NK-92 (cell line): ENCODE measurements at regions not wholly inside any gene's neighbourhood (a gene's known extent, or its start where the extent isn't known, plus 50 kb on each side); places are given as distances from the start of the nearest gene placed in this dataset.

Source experiments
- DNase-seq: peaks from one replicate; lab custom pipeline; 2025; ENCODE audit not compliant: unreplicated experiment; lab: John Stamatoyannopoulos, UW

GRCh38 chr6:154561750-154562149 lies 51.3 kb upstream of the CNKSR3 start:
- no peak for DNase-seq

- DNase-seq = no peak
Measured at GRCh38 chr6:154565331-154565730, 54.8 kb upstream of the CNKSR3 start.

GRCh38 chr6:154566866-154567265 lies 56.4 kb upstream of the CNKSR3 start:
- no peak for DNase-seq

GRCh38 chr6:154567695-154568220 lies 57.3 kb upstream of the CNKSR3 start:
- no peak for DNase-seq

- no peak for DNase-seq
Measured at GRCh38 chr6:154569156-154569862, 58.8 kb upstream of the CNKSR3 start.

GRCh38 chr6:154570505-154570904 lies 60.0 kb upstream of the CNKSR3 start:
- no peak for DNase-seq

- DNase-seq = no peak
Measured at GRCh38 chr6:154572556-154572955, 62.1 kb upstream of the CNKSR3 start.

- no peak for DNase-seq
Measured at GRCh38 chr6:154578004-154578559, 67.6 kb upstream of the CNKSR3 start.

- DNase-seq = no peak
Measured at GRCh38 chr6:154579046-154579445, 68.6 kb upstream of the CNKSR3 start.

- no peak for DNase-seq
Measured at GRCh38 chr6:154579485-154579884, 69.0 kb upstream of the CNKSR3 start.

- no peak for DNase-seq
Measured at GRCh38 chr6:154580397-154581135, 70.1 kb upstream of the CNKSR3 start.

- no peak for DNase-seq
Measured at GRCh38 chr6:154582696-154583095, 72.2 kb upstream of the CNKSR3 start.

GRCh38 chr6:154583546-154584188 lies 73.2 kb upstream of the CNKSR3 start:
- no peak for DNase-seq

- DNase-seq = no peak
Measured at GRCh38 chr6:154590756-154591155, 80.3 kb upstream of the CNKSR3 start.

- no peak for DNase-seq
Measured at GRCh38 chr6:154591234-154591633, 80.7 kb upstream of the CNKSR3 start.

- DNase-seq = no peak
Measured at GRCh38 chr6:154592199-154592860, 81.8 kb upstream of the CNKSR3 start.

GRCh38 chr6:154593122-154593521 lies 82.6 kb upstream of the CNKSR3 start:
- DNase-seq = no peak

- no peak for DNase-seq
Measured at GRCh38 chr6:154594496-154595198, 84.2 kb upstream of the CNKSR3 start.

- no peak for DNase-seq
Measured at GRCh38 chr6:154595538-154595937, 85.1 kb upstream of the CNKSR3 start.

GRCh38 chr6:154596009-154596408 lies 85.5 kb upstream of the CNKSR3 start:
- no peak for DNase-seq
